ENCODE measurements at regions not wholly inside any gene's neighbourhood (a gene's known extent, or its start where the extent isn't known, plus 50 kb on each side); places are given as distances from the start of the nearest gene placed in this dataset.

DNA sequence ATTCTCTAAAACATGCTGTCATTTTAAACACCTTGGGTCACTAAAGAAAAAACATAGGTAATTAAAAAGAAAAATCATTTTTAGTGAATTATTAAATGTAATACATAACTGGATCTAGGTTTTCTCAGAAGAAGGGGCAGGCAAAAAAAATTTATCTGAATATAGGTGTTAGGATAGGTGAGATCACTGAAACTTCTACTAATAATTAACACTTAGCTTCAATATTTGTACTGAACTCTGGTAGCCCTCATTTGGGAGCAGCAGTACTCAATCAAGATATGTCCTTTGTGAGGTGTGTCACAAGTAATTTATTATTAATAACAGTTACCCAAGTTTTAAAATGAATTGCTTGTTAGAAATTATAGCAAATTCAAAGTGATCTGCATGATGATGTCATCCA is 103.6 kb downstream of the ATP23 start:
- no peaks in the 10 kb centered on the region for H4K20me1 ChIP-seq (ENCODE audit: insufficient read depth)
- CTCF ChIA-PET: no interaction called here

More for the DNA sequence above, 103.6 kb downstream of the ATP23 start:
- ATAC-seq (no peak), DNase-seq (ENCODE audit: low read depth, low spot score) (no peak)
- H3K4me3 ChIP-seq (replicated peaks in 1 of 2; ENCODE audit: low read depth in 1 of 2, low read length in 2 of 2): no peak overlapping the region
- POLR2A ChIA-PET: no interaction called here
- no peaks in the 10 kb centered on the region for H3K27me3 ChIP-seq (ENCODE audit: insufficient read depth, low read length)
- no peaks in the 10 kb centered on the region for H3K36me3 ChIP-seq (ENCODE audit: control insufficient read depth in 1 of 2, insufficient read depth in 2 of 2, low read length in 2 of 2)
- intact Hi-C loops (cut with micrococcal nuclease): no loop called here
- H3K9ac ChIP-seq (ENCODE audit: low read length): no peak overlapping the region
- H2AFZ ChIP-seq (ENCODE audit: low read depth, low read length, poor library complexity, severe bottlenecking): no peak overlapping the region
- RAD21 ChIA-PET (ENCODE audit: low non-redundant PET in 1 of 2, low total read pairs in 2 of 2, uncharacterized antibody in 2 of 2, unreplicated experiment in 2 of 2): no interaction called here
- H3K9me2 ChIP-seq (ENCODE audit: insufficient read depth): no peaks in the 10 kb centered on the region
- no peak for TF ChIP-seq JUND (IDR thresholded peaks at IDR 0.05)
- no peak for TF ChIP-seq ZNF274 (IDR thresholded peaks at IDR 0.05; ENCODE audit: low read depth, low read length)
- no peak for TF ChIP-seq SIN3A (IDR thresholded peaks at IDR 0.05; ENCODE audit: low read depth)
- TF ChIP-seq TCF7L2 (IDR thresholded peaks at IDR 0.05; ENCODE audit: borderline replicate concordance, extremely low read depth, insufficient read depth, insufficient read length): no peak
- TF ChIP-seq, protein P1, sequence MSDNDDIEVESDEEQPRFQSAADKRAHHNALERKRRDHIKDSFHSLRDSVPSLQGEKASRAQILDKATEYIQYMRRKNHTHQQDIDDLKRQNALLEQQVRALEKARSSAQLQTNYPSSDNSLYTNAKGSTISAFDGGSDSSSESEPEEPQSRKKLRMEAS (IDR thresholded peaks at IDR 0.05): no peak
- TF ChIP-seq EGR1 (IDR thresholded peaks at IDR 0.05; ENCODE audit: low read depth): no peak
- no peak for TF ChIP-seq SP1 (IDR thresholded peaks at IDR 0.05; ENCODE audit: low read depth)
- TF ChIP-seq SRF (IDR thresholded peaks at IDR 0.05; ENCODE audit: low read depth): no peak
- no peak for TF ChIP-seq EZH2phosphoT487 (IDR thresholded peaks at IDR 0.05; ENCODE audit: borderline replicate concordance)
- no peak for TF ChIP-seq CEBPB (IDR thresholded peaks at IDR 0.05; ENCODE audit: low read depth)
- TF ChIP-seq, protein P2, sequence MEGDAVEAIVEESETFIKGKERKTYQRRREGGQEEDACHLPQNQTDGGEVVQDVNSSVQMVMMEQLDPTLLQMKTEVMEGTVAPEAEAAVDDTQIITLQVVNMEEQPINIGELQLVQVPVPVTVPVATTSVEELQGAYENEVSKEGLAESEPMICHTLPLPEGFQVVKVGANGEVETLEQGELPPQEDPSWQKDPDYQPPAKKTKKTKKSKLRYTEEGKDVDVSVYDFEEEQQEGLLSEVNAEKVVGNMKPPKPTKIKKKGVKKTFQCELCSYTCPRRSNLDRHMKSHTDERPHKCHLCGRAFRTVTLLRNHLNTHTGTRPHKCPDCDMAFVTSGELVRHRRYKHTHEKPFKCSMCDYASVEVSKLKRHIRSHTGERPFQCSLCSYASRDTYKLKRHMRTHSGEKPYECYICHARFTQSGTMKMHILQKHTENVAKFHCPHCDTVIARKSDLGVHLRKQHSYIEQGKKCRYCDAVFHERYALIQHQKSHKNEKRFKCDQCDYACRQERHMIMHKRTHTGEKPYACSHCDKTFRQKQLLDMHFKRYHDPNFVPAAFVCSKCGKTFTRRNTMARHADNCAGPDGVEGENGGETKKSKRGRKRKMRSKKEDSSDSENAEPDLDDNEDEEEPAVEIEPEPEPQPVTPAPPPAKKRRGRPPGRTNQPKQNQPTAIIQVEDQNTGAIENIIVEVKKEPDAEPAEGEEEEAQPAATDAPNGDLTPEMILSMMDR (IDR thresholded peaks at IDR 0.05 in 2 of 3, conservative IDR thresholded peaks at IDR 0.05 in 1 of 3; ENCODE audit: borderline replicate concordance in 1 of 3, insufficient read depth in 1 of 3, low read depth in 2 of 3, low read length in 2 of 3): no peak
- TF ChIP-seq FOSL1 (IDR thresholded peaks at IDR 0.05; ENCODE audit: low read depth): no peak
- no peak for TF ChIP-seq POLR2A (IDR thresholded peaks at IDR 0.05; ENCODE audit: borderline replicate concordance, extremely low read depth, insufficient read depth, insufficient read length)
- TF ChIP-seq, protein P3, sequence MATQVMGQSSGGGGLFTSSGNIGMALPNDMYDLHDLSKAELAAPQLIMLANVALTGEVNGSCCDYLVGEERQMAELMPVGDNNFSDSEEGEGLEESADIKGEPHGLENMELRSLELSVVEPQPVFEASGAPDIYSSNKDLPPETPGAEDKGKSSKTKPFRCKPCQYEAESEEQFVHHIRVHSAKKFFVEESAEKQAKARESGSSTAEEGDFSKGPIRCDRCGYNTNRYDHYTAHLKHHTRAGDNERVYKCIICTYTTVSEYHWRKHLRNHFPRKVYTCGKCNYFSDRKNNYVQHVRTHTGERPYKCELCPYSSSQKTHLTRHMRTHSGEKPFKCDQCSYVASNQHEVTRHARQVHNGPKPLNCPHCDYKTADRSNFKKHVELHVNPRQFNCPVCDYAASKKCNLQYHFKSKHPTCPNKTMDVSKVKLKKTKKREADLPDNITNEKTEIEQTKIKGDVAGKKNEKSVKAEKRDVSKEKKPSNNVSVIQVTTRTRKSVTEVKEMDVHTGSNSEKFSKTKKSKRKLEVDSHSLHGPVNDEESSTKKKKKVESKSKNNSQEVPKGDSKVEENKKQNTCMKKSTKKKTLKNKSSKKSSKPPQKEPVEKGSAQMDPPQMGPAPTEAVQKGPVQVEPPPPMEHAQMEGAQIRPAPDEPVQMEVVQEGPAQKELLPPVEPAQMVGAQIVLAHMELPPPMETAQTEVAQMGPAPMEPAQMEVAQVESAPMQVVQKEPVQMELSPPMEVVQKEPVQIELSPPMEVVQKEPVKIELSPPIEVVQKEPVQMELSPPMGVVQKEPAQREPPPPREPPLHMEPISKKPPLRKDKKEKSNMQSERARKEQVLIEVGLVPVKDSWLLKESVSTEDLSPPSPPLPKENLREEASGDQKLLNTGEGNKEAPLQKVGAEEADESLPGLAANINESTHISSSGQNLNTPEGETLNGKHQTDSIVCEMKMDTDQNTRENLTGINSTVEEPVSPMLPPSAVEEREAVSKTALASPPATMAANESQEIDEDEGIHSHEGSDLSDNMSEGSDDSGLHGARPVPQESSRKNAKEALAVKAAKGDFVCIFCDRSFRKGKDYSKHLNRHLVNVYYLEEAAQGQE (IDR thresholded peaks at IDR 0.05; ENCODE audit: low read depth): no peak
- no peak for TF ChIP-seq POLR2AphosphoS5 (IDR thresholded peaks at IDR 0.05; ENCODE audit: low read depth, low read length)
- no peak for TF ChIP-seq RAD21 (IDR thresholded peaks at IDR 0.05; ENCODE audit: low read depth)
- TF ChIP-seq CBX3 (IDR thresholded peaks at IDR 0.05; ENCODE audit: low read depth): no peak
- H3K4me1 ChIP-seq (ENCODE audit: control insufficient read depth in 1 of 2, insufficient read depth in 2 of 2, low read length in 2 of 2): no peaks in the 10 kb centered on the region
- BruUV-seq (replicated peaks): no TSS peak
- no peak overlapping the region for H3K4me2 ChIP-seq (ENCODE audit: low read length)
- H3K9me3 ChIP-seq (ENCODE audit: control insufficient read depth in 1 of 2, insufficient read depth in 1 of 2, low read depth in 1 of 2, low read length in 2 of 2): no peaks in the 10 kb centered on the region
- H3K79me2 ChIP-seq (ENCODE audit: insufficient read depth, low read length): no peaks in the 10 kb centered on the region
- H3K27ac ChIP-seq (ENCODE audit: low read depth, low read length): no peak overlapping the region
